H9 (cell line): ENCODE measurements at regions not wholly inside any gene's neighbourhood (a gene's known extent, or its start where the extent isn't known, plus 50 kb on each side); places are given as distances from the start of the nearest gene placed in this dataset.

ENCODE experiments used
- DNase-seq: peaks from one replicate; pipeline ENCODE4 v3.0.0-alpha.2; 2017
- H2AFZ ChIP-seq: one replicate; pipeline ENCODE4 v1.6.1; 2013; ENCODE audit warnings: mild to moderate bottlenecking, low read length, control low read depth, moderate library complexity
- H2AK5ac ChIP-seq: 2 replicates; pipeline ENCODE4 v1.6.1; 2013; ENCODE audit warnings: low read length, control low read depth, mixed read lengths; ENCODE audit not compliant: insufficient read length
- H2BK120ac ChIP-seq: one replicate; pipeline ENCODE4 v1.6.1; 2013; ENCODE audit warnings: low read depth, mild to moderate bottlenecking, low read length, control low read depth, inconsistent platforms; ENCODE audit not compliant: poor library complexity, severe bottlenecking
- H2BK12ac ChIP-seq: 2 replicates; pipeline ENCODE4 v1.6.1; 2013; ENCODE audit warnings: low read length, control low read depth, mixed read lengths, low read depth; ENCODE audit not compliant: insufficient read length
- H2BK15ac ChIP-seq: 2 replicates; pipeline ENCODE4 v1.6.1; 2013; ENCODE audit warnings: low read depth, low read length, control low read depth
- H2BK20ac ChIP-seq: one replicate; pipeline ENCODE4 v1.6.1; 2013; ENCODE audit warnings: low read depth, mild to moderate bottlenecking, low read length, control low read depth, inconsistent platforms; ENCODE audit not compliant: poor library complexity, severe bottlenecking
- H2BK5ac ChIP-seq: 2 replicates; pipeline ENCODE4 v1.6.1; 2013; ENCODE audit warnings: low read length, control low read depth, mixed read lengths; ENCODE audit not compliant: insufficient read length
- H3K14ac ChIP-seq: 2 replicates; pipeline ENCODE4 v1.6.1; 2013; ENCODE audit warnings: low read length, control low read depth; ENCODE audit not compliant: insufficient read depth
- H3K18ac ChIP-seq: 2 replicates; pipeline ENCODE4 v1.6.1; 2013; ENCODE audit warnings: low read depth, mild to moderate bottlenecking, mixed read lengths, low read length, control low read depth; ENCODE audit not compliant: insufficient read length
- H3K23ac ChIP-seq: 2 replicates; pipeline ENCODE4 v1.6.1; 2013; ENCODE audit warnings: low read length, control low read depth, mixed read lengths, low read depth; ENCODE audit not compliant: insufficient read length
- H3K23me2 ChIP-seq: 2 replicates; pipeline ENCODE4 v1.6.1; 2013; ENCODE audit warnings: low read depth, mild to moderate bottlenecking, mixed read lengths, low read length, control low read depth; ENCODE audit not compliant: insufficient read length, poor library complexity, severe bottlenecking
- H3K27ac ChIP-seq: 2 replicates; pipeline ENCODE4 v1.5.1; 2013; ENCODE audit warnings: low read length, control low read depth, mixed read lengths, low read depth; ENCODE audit not compliant: insufficient read length
- H3K27me3 ChIP-seq: 2 replicates; pipeline ENCODE4 v1.6.1; 2013; ENCODE audit warnings: low read length, control low read depth, inconsistent platforms; ENCODE audit not compliant: insufficient read depth
- H3K4ac ChIP-seq: 2 replicates; pipeline ENCODE4 v1.6.1; 2013; ENCODE audit warnings: low read depth, mild to moderate bottlenecking, control low read depth, inconsistent platforms, low read length, moderate library complexity
- H3K4me1 ChIP-seq: 2 replicates; pipeline ENCODE4 v1.6.1; 2013; ENCODE audit warnings: low read length, control low read depth, inconsistent platforms; ENCODE audit not compliant: insufficient read depth
- H3K4me2 ChIP-seq: 2 replicates; pipeline ENCODE4 v1.6.1; 2013; ENCODE audit warnings: low read length, control low read depth, mixed read lengths; ENCODE audit not compliant: insufficient read length, insufficient read depth
- H3K56ac ChIP-seq: 2 replicates; pipeline ENCODE4 v1.6.1; 2013; ENCODE audit warnings: low read depth, mild to moderate bottlenecking, mixed read lengths, low read length, control low read depth; ENCODE audit not compliant: insufficient read length
- H3K79me1 ChIP-seq: 2 replicates; pipeline ENCODE4 v1.6.1; 2013; ENCODE audit warnings: low read depth, mild to moderate bottlenecking, moderate library complexity, low read length, control low read depth, inconsistent platforms; ENCODE audit not compliant: insufficient read depth, poor library complexity, severe bottlenecking
- H3K79me2 ChIP-seq: 2 replicates; pipeline ENCODE4 v1.6.1; 2013; ENCODE audit warnings: low read length, control low read depth, inconsistent platforms; ENCODE audit not compliant: insufficient read depth
- H3K9ac ChIP-seq: 2 replicates; pipeline ENCODE4 v1.6.1; 2013; ENCODE audit warnings: low read length, control low read depth, mixed read lengths; ENCODE audit not compliant: insufficient read length; ENCODE audit errors: extremely low read depth
- H3K9me3 ChIP-seq: one replicate; pipeline ENCODE4 v1.6.1; 2013; ENCODE audit warnings: low read depth, low read length, inconsistent platforms; ENCODE audit not compliant: control insufficient read depth
- H3T11ph ChIP-seq: one replicate; pipeline ENCODE4 v1.6.1; 2013; ENCODE audit warnings: mild to moderate bottlenecking, low read length, control low read depth, inconsistent platforms
- H4K20me1 ChIP-seq: one replicate; pipeline ENCODE4 v1.6.1; 2013; ENCODE audit not compliant: control insufficient read depth, insufficient read length, insufficient read depth
- H4K5ac ChIP-seq: 2 replicates; pipeline ENCODE4 v1.6.1; 2013; ENCODE audit warnings: low read depth, mild to moderate bottlenecking, mixed read lengths, low read length, control low read depth; ENCODE audit not compliant: insufficient read length
- H4K8ac ChIP-seq: replicated peaks from 2 replicates; pipeline ENCODE4 v1.6.1; 2013; ENCODE audit warnings: low read length, control low read depth, mixed read lengths, low read depth; ENCODE audit not compliant: insufficient read length
- H4K91ac ChIP-seq: 2 replicates; pipeline ENCODE4 v1.6.1; 2013; ENCODE audit warnings: low read depth, mild to moderate bottlenecking, moderate library complexity, mixed read lengths, low read length, control low read depth; ENCODE audit not compliant: insufficient read length
- H3K27ac Mint-ChIP-seq, 3 experiments: 2 replicates in 2 of 3; 3 replicates in 1 of 3; pipeline ENCODE4 v1.8.0; 2020 to 2021; ENCODE audit warnings: mixed read lengths in 3 of 3, mild to moderate bottlenecking in 1 of 3, moderate library complexity in 1 of 3
- H3K27me3 Mint-ChIP-seq: 2 replicates; pipeline ENCODE4 v1.8.0; 2021; ENCODE audit warnings: low read depth, mild to moderate bottlenecking, moderate library complexity, mixed read lengths
- H3K36me3 Mint-ChIP-seq, 3 experiments: 2 replicates in 2 of 3; 3 replicates in 1 of 3; pipeline ENCODE4 v1.8.0; 2020 to 2021; ENCODE audit warnings: low read depth in 3 of 3, mixed read lengths in 3 of 3; ENCODE audit not compliant: insufficient read depth in 1 of 3
- H3K4me1 Mint-ChIP-seq, 2 experiments: 2 replicates each; pipeline ENCODE4 v1.8.0; 2020; ENCODE audit warnings: mixed read lengths in 2 of 2
- H3K4me3 Mint-ChIP-seq, 2 experiments: 2 replicates in 1 of 2; 3 replicates in 1 of 2; pipeline ENCODE4 v1.8.0; 2020 to 2021; ENCODE audit warnings: mild to moderate bottlenecking in 2 of 2, mixed read lengths in 2 of 2, moderate library complexity in 1 of 2
- H3K9me3 Mint-ChIP-seq, 2 experiments: 2 replicates in 1 of 2; 3 replicates in 1 of 2; pipeline ENCODE4 v1.8.0; 2020; ENCODE audit warnings: mild to moderate bottlenecking in 2 of 2, mixed read lengths in 2 of 2, moderate library complexity in 1 of 2
- WGBS: extraction: QIAGEN DNeasy Blood & Tissue Kit; methylation state at CpG from one replicate; pipeline ENCODE4 v1.1.7; 2013; ENCODE audit warnings: missing lambda C conversion rate, low lambda C conversion rate, mixed read lengths; ENCODE audit not compliant: insufficient read length; ENCODE audit errors: extremely low coverage; 5-methylcytosine and 5-hydroxymethylcytosine counted together
- TF ChIP-seq, protein P1 (sequence below): fragments of 200-600 bp; sonication (generic); conservative IDR thresholded peaks from 3 replicates; pipeline ENCODE4 v1.8.0; 2021; ENCODE audit warnings: antibody characterized with exemption, mild to moderate bottlenecking

- Mint-ChIP-seq H3K36me3 (peaks cover 6 to 16% (median 8%) of the 10 kb centered on the region in 3 experiments), H3K27me3 (no peaks in the 10 kb centered on the region), H3K4me3 (no peak overlapping the region), H3K4me1 (peaks cover 6 to 17% of the 10 kb centered on the region in 2 experiments), H3K27ac (no peak overlapping the region), H3K9me3 (peaks cover 12 to 14% of the 10 kb centered on the region in 2 experiments)
- Histone ChIP-seq H3K27me3 (no peaks in the 10 kb centered on the region), H3K4ac (no peak overlapping the region), H3K23ac (no peak overlapping the region), H3K14ac (no peak overlapping the region), H3K23me2 (no peaks in the 10 kb centered on the region), H3K18ac (no peak overlapping the region), H3K9ac (no peak overlapping the region), H3K79me2 (no peaks in the 10 kb centered on the region), H3T11ph (no peak overlapping the region), H3K4me1 (no peaks in the 10 kb centered on the region), H3K56ac (no peak overlapping the region), H4K20me1 (no peaks in the 10 kb centered on the region), H3K9me3 (no peaks in the 10 kb centered on the region), H3K79me1 (no peaks in the 10 kb centered on the region), H2BK20ac (no peak overlapping the region), H2BK12ac (no peak overlapping the region), H4K5ac (no peak overlapping the region), H4K91ac (no peak overlapping the region), H3K27ac (no peak overlapping the region), H4K8ac (no peak overlapping the region), H3K4me2 (no peak overlapping the region), H2AFZ (no peak overlapping the region), H2AK5ac (no peak overlapping the region), H2BK15ac (no peak overlapping the region), H2BK120ac (no peak overlapping the region), H2BK5ac (no peak overlapping the region)
- DNase-seq: no peak
- TF ChIP-seq, protein P1, sequence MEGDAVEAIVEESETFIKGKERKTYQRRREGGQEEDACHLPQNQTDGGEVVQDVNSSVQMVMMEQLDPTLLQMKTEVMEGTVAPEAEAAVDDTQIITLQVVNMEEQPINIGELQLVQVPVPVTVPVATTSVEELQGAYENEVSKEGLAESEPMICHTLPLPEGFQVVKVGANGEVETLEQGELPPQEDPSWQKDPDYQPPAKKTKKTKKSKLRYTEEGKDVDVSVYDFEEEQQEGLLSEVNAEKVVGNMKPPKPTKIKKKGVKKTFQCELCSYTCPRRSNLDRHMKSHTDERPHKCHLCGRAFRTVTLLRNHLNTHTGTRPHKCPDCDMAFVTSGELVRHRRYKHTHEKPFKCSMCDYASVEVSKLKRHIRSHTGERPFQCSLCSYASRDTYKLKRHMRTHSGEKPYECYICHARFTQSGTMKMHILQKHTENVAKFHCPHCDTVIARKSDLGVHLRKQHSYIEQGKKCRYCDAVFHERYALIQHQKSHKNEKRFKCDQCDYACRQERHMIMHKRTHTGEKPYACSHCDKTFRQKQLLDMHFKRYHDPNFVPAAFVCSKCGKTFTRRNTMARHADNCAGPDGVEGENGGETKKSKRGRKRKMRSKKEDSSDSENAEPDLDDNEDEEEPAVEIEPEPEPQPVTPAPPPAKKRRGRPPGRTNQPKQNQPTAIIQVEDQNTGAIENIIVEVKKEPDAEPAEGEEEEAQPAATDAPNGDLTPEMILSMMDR: no peak
- no CpG with 5 or more reads among the region's 8 CpGs for WGBS
These were observed 54.0 kb upstream of the LDB2 start for GRCh38 chr4:16952462-16952871.
